ENCODE measurements at regions not wholly inside any gene's neighbourhood (a gene's known extent, or its start where the extent isn't known, plus 50 kb on each side); places are given as distances from the start of the nearest gene placed in this dataset.

DNA sequence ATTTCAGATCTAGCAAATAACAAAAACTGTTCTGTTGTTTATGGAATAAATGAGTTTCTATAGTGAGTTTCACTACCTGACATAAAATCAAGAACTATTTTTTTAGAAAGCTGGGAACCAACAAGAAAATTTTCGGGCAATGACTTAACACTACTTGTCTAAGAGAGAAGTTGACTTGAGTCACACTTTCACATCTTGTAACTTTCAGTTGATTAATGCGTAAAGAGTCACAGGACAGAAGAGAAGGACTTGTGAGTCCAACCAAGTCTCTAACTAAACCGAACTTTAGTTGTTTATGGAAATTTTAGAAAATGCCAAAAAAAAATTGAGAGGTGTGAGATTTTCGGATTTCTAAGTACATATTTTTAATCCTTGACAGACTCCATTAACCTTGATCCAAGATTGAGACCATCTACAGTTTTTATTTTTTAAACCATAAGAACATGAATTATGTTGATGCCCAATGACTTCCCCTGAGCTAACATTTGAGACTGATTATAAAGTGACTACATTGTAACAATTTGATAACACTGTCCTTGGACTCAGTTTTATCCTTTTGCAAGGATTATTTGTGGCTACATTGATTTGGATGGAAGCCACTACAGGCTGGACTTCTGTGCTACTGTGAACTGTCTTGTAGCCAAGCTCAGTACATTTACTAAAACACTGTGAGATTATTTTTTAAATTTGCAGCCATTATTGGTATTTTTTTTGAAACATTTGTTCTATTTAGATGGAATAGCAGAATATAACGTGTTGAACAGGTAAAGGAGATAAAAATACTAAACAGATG is 284.0 kb downstream of the PTPRC start:
- TF ChIP-seq ETV6 (CRISPR knock-in tag; conservative IDR thresholded peaks at IDR 0.05), result no peak
- no peak for TF ChIP-seq MAFK (conservative IDR thresholded peaks at IDR 0.05 in 1 of 2, IDR thresholded peaks at IDR 0.05 in 1 of 2; ENCODE audit: low read length in 2 of 2)
- TF ChIP-seq, protein P1, sequence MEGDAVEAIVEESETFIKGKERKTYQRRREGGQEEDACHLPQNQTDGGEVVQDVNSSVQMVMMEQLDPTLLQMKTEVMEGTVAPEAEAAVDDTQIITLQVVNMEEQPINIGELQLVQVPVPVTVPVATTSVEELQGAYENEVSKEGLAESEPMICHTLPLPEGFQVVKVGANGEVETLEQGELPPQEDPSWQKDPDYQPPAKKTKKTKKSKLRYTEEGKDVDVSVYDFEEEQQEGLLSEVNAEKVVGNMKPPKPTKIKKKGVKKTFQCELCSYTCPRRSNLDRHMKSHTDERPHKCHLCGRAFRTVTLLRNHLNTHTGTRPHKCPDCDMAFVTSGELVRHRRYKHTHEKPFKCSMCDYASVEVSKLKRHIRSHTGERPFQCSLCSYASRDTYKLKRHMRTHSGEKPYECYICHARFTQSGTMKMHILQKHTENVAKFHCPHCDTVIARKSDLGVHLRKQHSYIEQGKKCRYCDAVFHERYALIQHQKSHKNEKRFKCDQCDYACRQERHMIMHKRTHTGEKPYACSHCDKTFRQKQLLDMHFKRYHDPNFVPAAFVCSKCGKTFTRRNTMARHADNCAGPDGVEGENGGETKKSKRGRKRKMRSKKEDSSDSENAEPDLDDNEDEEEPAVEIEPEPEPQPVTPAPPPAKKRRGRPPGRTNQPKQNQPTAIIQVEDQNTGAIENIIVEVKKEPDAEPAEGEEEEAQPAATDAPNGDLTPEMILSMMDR (CRISPR knock-in tag; IDR thresholded peaks at IDR 0.05), result no peak
- no peak for TF ChIP-seq ATF1 (CRISPR knock-in tag; IDR thresholded peaks at IDR 0.05)
- no peak for TF ChIP-seq ESRRA (CRISPR knock-in tag; IDR thresholded peaks at IDR 0.05; ENCODE audit: low read depth)
- TF ChIP-seq RBAK (CRISPR knock-in tag; IDR thresholded peaks at IDR 0.05), result no peak
- no peak for TF ChIP-seq SP1 (IDR thresholded peaks at IDR 0.05)
- TF ChIP-seq SP1 (CRISPR knock-in tag; IDR thresholded peaks at IDR 0.05), result no peak
- TF ChIP-seq HDAC2 (CRISPR knock-in tag; IDR thresholded peaks at IDR 0.05), result no peak
- TF ChIP-seq EED (CRISPR knock-in tag; IDR thresholded peaks at IDR 0.05), result no peak
- TF ChIP-seq ZNF775 (CRISPR knock-in tag; IDR thresholded peaks at IDR 0.05; ENCODE audit: borderline replicate concordance), result no peak
- TF ChIP-seq, protein P2, sequence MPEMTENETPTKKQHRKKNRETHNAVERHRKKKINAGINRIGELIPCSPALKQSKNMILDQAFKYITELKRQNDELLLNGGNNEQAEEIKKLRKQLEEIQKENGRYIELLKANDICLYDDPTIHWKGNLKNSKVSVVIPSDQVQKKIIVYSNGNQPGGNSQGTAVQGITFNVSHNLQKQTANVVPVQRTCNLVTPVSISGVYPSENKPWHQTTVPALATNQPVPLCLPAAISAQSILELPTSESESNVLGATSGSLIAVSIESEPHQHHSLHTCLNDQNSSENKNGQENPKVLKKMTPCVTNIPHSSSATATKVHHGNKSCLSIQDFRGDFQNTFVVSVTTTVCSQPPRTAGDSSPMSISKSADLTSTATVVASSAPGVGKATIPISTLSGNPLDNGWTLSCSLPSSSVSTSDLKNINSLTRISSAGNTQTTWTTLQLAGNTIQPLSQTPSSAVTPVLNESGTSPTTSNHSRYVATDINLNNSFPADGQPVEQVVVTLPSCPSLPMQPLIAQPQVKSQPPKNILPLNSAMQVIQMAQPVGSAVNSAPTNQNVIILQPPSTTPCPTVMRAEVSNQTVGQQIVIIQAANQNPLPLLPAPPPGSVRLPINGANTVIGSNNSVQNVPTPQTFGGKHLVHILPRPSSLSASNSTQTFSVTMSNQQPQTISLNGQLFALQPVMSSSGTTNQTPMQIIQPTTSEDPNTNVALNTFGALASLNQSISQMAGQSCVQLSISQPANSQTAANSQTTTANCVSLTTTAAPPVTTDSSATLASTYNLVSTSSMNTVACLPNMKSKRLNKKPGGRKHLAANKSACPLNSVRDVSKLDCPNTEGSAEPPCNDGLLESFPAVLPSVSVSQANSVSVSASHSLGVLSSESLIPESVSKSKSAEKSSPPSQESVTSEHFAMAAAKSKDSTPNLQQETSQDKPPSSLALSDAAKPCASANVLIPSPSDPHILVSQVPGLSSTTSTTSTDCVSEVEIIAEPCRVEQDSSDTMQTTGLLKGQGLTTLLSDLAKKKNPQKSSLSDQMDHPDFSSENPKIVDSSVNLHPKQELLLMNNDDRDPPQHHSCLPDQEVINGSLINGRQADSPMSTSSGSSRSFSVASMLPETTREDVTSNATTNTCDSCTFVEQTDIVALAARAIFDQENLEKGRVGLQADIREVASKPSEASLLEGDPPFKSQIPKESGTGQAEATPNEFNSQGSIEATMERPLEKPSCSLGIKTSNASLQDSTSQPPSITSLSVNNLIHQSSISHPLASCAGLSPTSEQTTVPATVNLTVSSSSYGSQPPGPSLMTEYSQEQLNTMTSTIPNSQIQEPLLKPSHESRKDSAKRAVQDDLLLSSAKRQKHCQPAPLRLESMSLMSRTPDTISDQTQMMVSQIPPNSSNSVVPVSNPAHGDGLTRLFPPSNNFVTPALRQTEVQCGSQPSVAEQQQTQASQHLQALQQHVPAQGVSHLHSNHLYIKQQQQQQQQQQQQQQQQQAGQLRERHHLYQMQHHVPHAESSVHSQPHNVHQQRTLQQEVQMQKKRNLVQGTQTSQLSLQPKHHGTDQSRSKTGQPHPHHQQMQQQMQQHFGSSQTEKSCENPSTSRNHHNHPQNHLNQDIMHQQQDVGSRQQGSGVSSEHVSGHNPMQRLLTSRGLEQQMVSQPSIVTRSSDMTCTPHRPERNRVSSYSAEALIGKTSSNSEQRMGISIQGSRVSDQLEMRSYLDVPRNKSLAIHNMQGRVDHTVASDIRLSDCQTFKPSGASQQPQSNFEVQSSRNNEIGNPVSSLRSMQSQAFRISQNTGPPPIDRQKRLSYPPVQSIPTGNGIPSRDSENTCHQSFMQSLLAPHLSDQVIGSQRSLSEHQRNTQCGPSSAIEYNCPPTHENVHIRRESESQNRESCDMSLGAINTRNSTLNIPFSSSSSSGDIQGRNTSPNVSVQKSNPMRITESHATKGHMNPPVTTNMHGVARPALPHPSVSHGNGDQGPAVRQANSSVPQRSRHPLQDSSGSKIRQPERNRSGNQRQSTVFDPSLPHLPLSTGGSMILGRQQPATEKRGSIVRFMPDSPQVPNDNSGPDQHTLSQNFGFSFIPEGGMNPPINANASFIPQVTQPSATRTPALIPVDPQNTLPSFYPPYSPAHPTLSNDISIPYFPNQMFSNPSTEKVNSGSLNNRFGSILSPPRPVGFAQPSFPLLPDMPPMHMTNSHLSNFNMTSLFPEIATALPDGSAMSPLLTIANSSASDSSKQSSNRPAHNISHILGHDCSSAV (CRISPR knock-in tag; IDR thresholded peaks at IDR 0.05; ENCODE audit: borderline replicate concordance), result no peak
- TF ChIP-seq IKZF1 (IDR thresholded peaks at IDR 0.05), result no peak
